Liver (tissue), 8 donors: ENCODE measurements at regions not wholly inside any gene's neighbourhood (a gene's known extent, or its start where the extent isn't known, plus 50 kb on each side); places are given as distances from the start of the nearest gene placed in this dataset.

Source experiments
- DNase-seq: peaks from one replicate; pipeline ENCODE4 v3.0.0-alpha.2; 2017; ENCODE audit warnings: low spot score
- H3K27ac ChIP-seq, 2 donors: one replicate each; pipeline ENCODE4 v1.7.0; 2013; ENCODE audit warnings: inconsistent platforms in 2 of 2, low read length in 2 of 2, control low read depth in 1 of 2, low read depth in 1 of 2, mild to moderate bottlenecking in 1 of 2
- H3K27me3 ChIP-seq, 4 donors: one replicate each; pipeline versions ENCODE4 v1.6.1 to v1.7.0; 2013; ENCODE audit warnings: low read length in 3 of 4, inconsistent platforms in 1 of 4, mild to moderate bottlenecking in 1 of 4, moderate library complexity in 1 of 4; ENCODE audit not compliant: control insufficient read depth in 4 of 4, insufficient read depth in 4 of 4
- H3K36me3 ChIP-seq, 4 donors: one replicate each; pipeline versions ENCODE4 v1.6.1 to v1.7.0; 2013; ENCODE audit warnings: low read length in 3 of 4, mild to moderate bottlenecking in 3 of 4, low read depth in 1 of 4, moderate library complexity in 1 of 4; ENCODE audit not compliant: control insufficient read depth in 4 of 4, insufficient read depth in 3 of 4
- H3K4me1 ChIP-seq, 4 donors: one replicate each; pipeline versions ENCODE4 v1.6.1 to v1.7.0; 2013; ENCODE audit warnings: low read length in 3 of 4, mild to moderate bottlenecking in 3 of 4, moderate library complexity in 1 of 4; ENCODE audit not compliant: control insufficient read depth in 4 of 4, insufficient read depth in 4 of 4
- H3K4me3 ChIP-seq, 3 donors: one replicate each; pipeline versions ENCODE4 v1.6.1 to v1.7.0; 2013; ENCODE audit warnings: low read length in 3 of 3, control low read depth in 1 of 3, low read depth in 1 of 3, mild to moderate bottlenecking in 1 of 3
- H3K9ac ChIP-seq, 2 donors: one replicate each; pipeline ENCODE4 v1.7.0; 2013; ENCODE audit warnings: low read length in 2 of 2, mild to moderate bottlenecking in 2 of 2, moderate library complexity in 2 of 2, control low read depth in 1 of 2, low read depth in 1 of 2
- H3K9me3 ChIP-seq, 4 donors: one replicate each; pipeline versions ENCODE4 v1.6.1 to v1.7.0; 2013; ENCODE audit warnings: low read length in 3 of 4; ENCODE audit not compliant: control insufficient read depth in 4 of 4
- ATF3 ChIP-seq: IDR thresholded peaks from 2 replicates; pipeline ENCODE4 v1.6.1; 2016; ENCODE audit warnings: antibody characterized with exemption
- CTCF ChIP-seq: fragments of 150-350 bp; IDR thresholded peaks from 2 replicates; pipeline ENCODE4 v1.5.1; 2017; ENCODE audit warnings: improper control_type of control experiment, low read depth, low read length; ENCODE audit not compliant: missing input control
- EGR1 ChIP-seq, 2 donors: IDR thresholded peaks; 2 replicates each; pipeline ENCODE4 v1.6.1; 2016 to 2018; ENCODE audit warnings: antibody characterized with exemption in 2 of 2, low read depth in 2 of 2
- FOXA1 ChIP-seq: IDR thresholded peaks from 2 replicates; pipeline ENCODE4 v1.6.1; 2016; ENCODE audit warnings: antibody characterized with exemption
- FOXA2 ChIP-seq: IDR thresholded peaks from 2 replicates; pipeline ENCODE4 v1.6.1; 2016; ENCODE audit warnings: antibody characterized with exemption
- GABPA ChIP-seq, 2 donors: IDR thresholded peaks in 1 of 2; conservative IDR thresholded peaks in 1 of 2; 2 replicates each; pipeline ENCODE4 v1.6.1; 2016; ENCODE audit warnings: antibody characterized with exemption in 2 of 2, mild to moderate bottlenecking in 1 of 2, moderate library complexity in 1 of 2
- HNF4A ChIP-seq, 2 donors: conservative IDR thresholded peaks; 2 replicates each; pipeline ENCODE4 v1.6.1; 2016; ENCODE audit warnings: antibody characterized with exemption in 2 of 2, mild to moderate bottlenecking in 2 of 2
- HNF4G ChIP-seq: IDR thresholded peaks from 2 replicates; pipeline ENCODE4 v1.6.1; 2016; ENCODE audit warnings: antibody characterized with exemption
- MAX ChIP-seq: IDR thresholded peaks from 2 replicates; pipeline ENCODE4 v1.6.1; 2016; ENCODE audit warnings: antibody characterized with exemption
- NR2F2 ChIP-seq: IDR thresholded peaks from 2 replicates; pipeline ENCODE4 v1.6.1; 2016; ENCODE audit warnings: antibody characterized with exemption
- RAD21 ChIP-seq, 2 donors: IDR thresholded peaks; 2 replicates each; pipeline ENCODE4 v1.6.1; 2016; ENCODE audit warnings: antibody characterized with exemption in 2 of 2, mild to moderate bottlenecking in 2 of 2
- REST ChIP-seq: IDR thresholded peaks from 2 replicates; pipeline ENCODE4 v1.6.1; 2016; ENCODE audit warnings: antibody characterized with exemption, mild to moderate bottlenecking
- RXRA ChIP-seq, 2 donors: IDR thresholded peaks; 2 replicates each; pipeline ENCODE4 v1.6.1; 2017 to 2018; ENCODE audit warnings: antibody characterized with exemption in 2 of 2, mild to moderate bottlenecking in 1 of 2
- SP1 ChIP-seq: IDR thresholded peaks from 2 replicates; pipeline ENCODE4 v1.6.1; 2018; ENCODE audit warnings: antibody characterized with exemption, mild to moderate bottlenecking
- YY1 ChIP-seq: IDR thresholded peaks from 2 replicates; pipeline ENCODE4 v1.6.1; 2016; ENCODE audit warnings: antibody characterized with exemption, mild to moderate bottlenecking
- WGBS: extraction: QIAGEN DNeasy Blood & Tissue Kit; methylation state at CpG from one replicate; pipeline ENCODE4 v1.1.7; 2013; 5-methylcytosine and 5-hydroxymethylcytosine counted together
- donor health status: healthy.
- donor health status: healthy.
- donor health status: healthy.
- donor health status: healthy.
- donor health status: healthy.

- no peaks in the 10 kb centered on the region for H3K4me1 ChIP-seq
- 82% methylated on average over 11 of the region's 11 CpGs for WGBS
Measured at GRCh38 chr4:64016893-64017292, 392.4 kb downstream of the TECRL start.

GRCh38 chr4:64014647-64015046, 394.6 kb downstream of the TECRL start:
- no peak for TF ChIP-seq RXRA (IDR thresholded peaks at IDR 0.05)
- H3K27me3 ChIP-seq, result no peaks in the 10 kb centered on the region
- no peaks in the 10 kb centered on the region for H3K36me3 ChIP-seq
- no peak for DNase-seq
- no peak overlapping the region for H3K27ac ChIP-seq
- WGBS, result 66% methylated on average over 5 of the region's 5 CpGs
- no peaks in the 10 kb centered on the region for H3K9me3 ChIP-seq
- no peaks in the 10 kb centered on the region for H3K4me1 ChIP-seq
- no peak overlapping the region for H3K9ac ChIP-seq
- H3K4me3 ChIP-seq, result no peak overlapping the region

More at GRCh38 chr4:64016893-64017292, 392.4 kb downstream of the TECRL start:
- Histone ChIP-seq H3K27me3 (no peaks in the 10 kb centered on the region), H3K9me3 (no peaks in the 10 kb centered on the region), H3K4me3 (no peak overlapping the region), H3K36me3 (no peaks in the 10 kb centered on the region), H3K9ac (no peak overlapping the region), H3K27ac (no peak overlapping the region)
- no peak for DNase-seq
- TF ChIP-seq SP1, result no peak
- TF ChIP-seq FOXA2, result no peak
- TF ChIP-seq CTCF, result no peak
- no peak for TF ChIP-seq HNF4G
- TF ChIP-seq RAD21 (IDR thresholded peaks at IDR 0.05), result no peak
- TF ChIP-seq MAX, result no peak
- TF ChIP-seq RXRA (IDR thresholded peaks at IDR 0.05), result no peak
- no peak for TF ChIP-seq GABPA (IDR thresholded peaks at IDR 0.05 in 1 of 2, conservative IDR thresholded peaks at IDR 0.05 in 1 of 2)
- no peak for TF ChIP-seq NR2F2
- no peak for TF ChIP-seq ATF3
- TF ChIP-seq EGR1 (IDR thresholded peaks at IDR 0.05; ENCODE audit: low read depth in 2 of 2), result no peak
- TF ChIP-seq FOXA1, result no peak
- no peak for TF ChIP-seq YY1
- TF ChIP-seq HNF4A (conservative IDR thresholded peaks at IDR 0.05), result no peak

- Histone ChIP-seq H3K27me3 (no peaks in the 10 kb centered on the region), H3K4me1 (no peaks in the 10 kb centered on the region), H3K9ac (no peak overlapping the region), H3K36me3 (no peaks in the 10 kb centered on the region), H3K9me3 (peaks cover 0 to 2% (median 0%) of the 10 kb centered on the region in 4 donors), H3K4me3 (no peak overlapping the region), H3K27ac (no peak overlapping the region)
- WGBS, result 63% methylated on average over 5 of the region's 5 CpGs
- no peak for TF ChIP-seq MAX
- TF ChIP-seq HNF4G, result no peak
- no peak for TF ChIP-seq HNF4A (conservative IDR thresholded peaks at IDR 0.05)
- TF ChIP-seq EGR1 (IDR thresholded peaks at IDR 0.05; ENCODE audit: low read depth in 2 of 2), result no peak
- no peak for TF ChIP-seq REST
- TF ChIP-seq FOXA2, result no peak
- no peak for TF ChIP-seq SP1
- no peak for TF ChIP-seq YY1
- no peak for TF ChIP-seq CTCF
- DNase-seq, result no peak
Measured at GRCh38 chr4:64001229-64001898, 407.9 kb downstream of the TECRL start.
